ENCODE measurements at regions not wholly inside any gene's neighbourhood (a gene's known extent, or its start where the extent isn't known, plus 50 kb on each side); places are given as distances from the start of the nearest gene placed in this dataset.

DNA sequence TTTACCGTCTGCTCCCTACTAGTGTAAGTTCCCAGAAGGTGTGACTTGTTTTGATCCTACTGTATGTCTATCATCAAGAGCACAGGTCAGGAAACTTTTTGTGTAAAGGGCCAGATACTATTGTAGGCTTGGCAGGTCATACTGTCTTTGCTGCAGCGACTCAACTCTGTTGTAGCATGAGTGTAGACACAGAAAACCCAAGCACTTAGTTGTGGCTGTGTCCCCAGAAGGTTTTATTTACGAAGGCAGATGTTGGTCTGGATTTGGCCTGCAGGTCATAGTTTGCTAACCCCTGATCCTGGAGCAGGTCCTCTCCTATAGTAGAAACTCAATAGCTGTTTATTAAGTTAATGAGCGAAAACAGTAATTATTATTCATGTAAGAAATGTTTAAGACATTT is 365.9 kb upstream of the B3GALT2 start:
- intact Hi-C loops (cut with DNase I), result no loop called here
- no peak for DNase-seq (ENCODE audit: low spot score)

GRCh38 chr1:193549081-193549480 is 362.7 kb upstream of the B3GALT2 start:
- DNase-seq (ENCODE audit: low spot score), result no peak
- intact Hi-C loops (cut with DNase I), result loop anchor here (10.0 kb wide), 1 partner anchor 134 kb away; no protein-coding TSS in a partner anchor

- DNase-seq (ENCODE audit: low spot score), result no peak
- intact Hi-C loops (cut with DNase I), result loop anchor here (10.0 kb wide), 1 partner anchor 130 kb away; no protein-coding TSS in a partner anchor
Observed at GRCh38 chr1:193545171-193545570, 358.8 kb upstream of the B3GALT2 start.

DNA sequence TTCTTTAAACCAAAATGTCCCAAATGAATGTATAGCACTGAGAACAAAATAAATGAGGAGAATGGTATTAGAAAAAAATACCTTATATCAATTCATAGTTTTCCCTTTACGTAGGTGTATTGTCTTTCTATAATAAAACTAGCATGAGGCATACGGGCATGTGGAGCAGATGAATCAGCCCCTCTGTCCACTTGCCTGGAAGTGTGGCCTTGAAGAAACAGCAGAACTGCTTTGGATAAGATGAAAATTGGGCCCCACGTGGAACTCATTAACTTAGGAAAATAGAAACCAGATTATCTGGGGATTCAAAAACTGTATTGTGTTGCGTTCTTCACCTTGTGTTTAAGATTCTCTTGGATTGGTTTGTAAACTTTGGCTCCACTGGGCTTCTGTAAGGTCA is 356.8 kb upstream of the B3GALT2 start:
- DNase-seq (ENCODE audit: low spot score), result no peak
- intact Hi-C loops (cut with DNase I), result loop anchor here (10.0 kb wide), 1 partner anchor 128 kb away; no protein-coding TSS in a partner anchor

GRCh38 chr1:193542690-193543089 is 356.3 kb upstream of the B3GALT2 start:
- intact Hi-C loops (cut with DNase I), result loop anchor here (10.0 kb wide), 1 partner anchor 128 kb away; no protein-coding TSS in a partner anchor
- DNase-seq (ENCODE audit: low spot score), result no peak

DNA sequence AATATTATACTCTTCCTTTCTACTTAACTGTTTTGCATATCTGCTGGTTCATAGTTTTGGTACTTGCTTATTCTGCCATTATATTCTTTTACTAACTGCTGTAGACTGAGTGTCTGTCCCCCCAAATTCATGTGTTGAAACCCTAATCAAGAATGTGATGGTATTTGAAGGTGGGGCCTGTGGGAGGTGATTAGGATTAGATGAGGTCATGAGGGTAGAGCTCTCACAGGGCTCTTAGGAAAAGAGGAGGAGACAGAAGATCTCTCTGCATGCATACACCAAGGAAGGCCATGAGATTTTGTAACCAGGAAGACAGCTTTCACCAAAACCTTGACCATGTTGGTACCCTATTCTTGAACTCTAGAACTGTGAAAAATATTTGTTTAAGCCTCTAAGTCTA is 354.1 kb upstream of the B3GALT2 start:
- DNase-seq (ENCODE audit: low spot score), result no peak
- intact Hi-C loops (cut with DNase I), result loop anchor here (10.0 kb wide), 1 partner anchor 126 kb away; no protein-coding TSS in a partner anchor

DNA sequence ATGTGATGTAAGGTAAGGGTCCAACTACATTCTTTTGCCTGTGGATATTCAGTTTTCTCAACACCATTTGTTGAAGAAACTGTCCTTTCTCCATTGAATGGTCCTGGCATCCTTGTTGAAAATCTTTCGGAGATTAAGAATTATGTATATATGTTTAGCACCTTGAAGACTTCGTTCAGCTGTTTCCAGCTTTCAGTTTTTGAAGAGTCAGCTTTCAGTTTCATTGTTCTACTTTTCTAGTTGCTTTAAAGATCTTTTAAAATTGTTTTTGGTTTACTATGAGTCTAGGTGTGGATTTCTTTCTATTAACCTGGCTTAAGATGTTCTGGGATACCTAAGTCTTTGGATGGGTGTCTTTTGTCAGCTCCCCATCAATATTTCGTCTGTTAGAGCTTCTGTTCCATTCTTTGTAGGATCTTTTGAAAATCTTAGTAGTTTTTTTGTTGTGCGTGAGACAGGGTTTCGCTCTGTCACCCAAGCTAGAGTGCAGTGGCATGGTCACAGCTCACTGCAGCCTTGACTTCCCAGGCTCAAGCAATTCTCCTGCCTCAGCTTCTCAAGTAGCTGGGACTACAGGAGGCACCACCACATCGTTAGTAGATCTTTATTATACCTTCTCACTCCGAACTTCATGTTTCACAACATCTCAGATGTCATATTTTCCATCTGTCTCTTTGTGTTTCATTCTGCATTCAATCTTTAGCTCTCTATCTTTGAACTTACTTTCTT is 353.5 kb upstream of the B3GALT2 start:
- intact Hi-C loops (cut with DNase I), result loop anchor here (10.0 kb wide), 1 partner anchor 125 kb away; no protein-coding TSS in a partner anchor
- no peak for DNase-seq (ENCODE audit: low spot score)

DNA sequence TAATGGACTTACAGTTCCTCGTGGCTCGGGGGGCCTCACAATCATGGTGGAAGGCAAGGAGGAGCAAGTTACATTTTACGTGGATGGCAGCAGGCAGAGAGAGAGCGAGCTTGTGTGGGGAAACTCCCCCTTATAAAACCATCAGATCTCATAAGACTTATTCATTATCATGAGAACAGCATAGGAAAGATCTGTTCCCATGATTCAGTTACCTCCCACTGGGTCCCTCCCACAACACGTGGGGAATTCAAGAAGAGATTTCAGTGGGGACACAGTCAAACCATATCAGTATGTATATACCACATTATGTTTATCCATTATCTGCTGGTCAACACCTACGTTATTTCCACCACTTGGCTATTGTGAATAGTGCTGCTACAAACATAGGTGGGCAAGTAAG is 352.3 kb upstream of the B3GALT2 start:
- no peak for DNase-seq (ENCODE audit: low spot score)
- intact Hi-C loops (cut with DNase I), result no loop called here

DNA sequence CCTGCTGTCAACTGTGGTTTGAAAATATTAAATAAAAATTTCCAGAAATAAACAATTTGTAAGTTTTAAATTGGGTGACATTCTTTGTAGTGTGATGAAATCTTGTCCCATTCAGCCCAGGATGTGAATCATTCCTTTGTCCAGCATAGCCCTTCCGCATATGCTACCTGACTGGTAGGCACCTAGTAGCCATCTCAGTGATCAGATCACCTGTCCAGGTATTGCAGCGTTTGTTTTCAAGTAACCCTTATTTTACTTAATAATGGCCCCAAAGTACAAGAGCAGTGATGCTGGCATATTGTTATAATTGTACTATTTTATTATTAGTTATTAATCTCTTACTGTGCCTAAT is 351.6 kb upstream of the B3GALT2 start:
- intact Hi-C loops (cut with DNase I), result no loop called here
- no peak for DNase-seq (ENCODE audit: low spot score)

DNA sequence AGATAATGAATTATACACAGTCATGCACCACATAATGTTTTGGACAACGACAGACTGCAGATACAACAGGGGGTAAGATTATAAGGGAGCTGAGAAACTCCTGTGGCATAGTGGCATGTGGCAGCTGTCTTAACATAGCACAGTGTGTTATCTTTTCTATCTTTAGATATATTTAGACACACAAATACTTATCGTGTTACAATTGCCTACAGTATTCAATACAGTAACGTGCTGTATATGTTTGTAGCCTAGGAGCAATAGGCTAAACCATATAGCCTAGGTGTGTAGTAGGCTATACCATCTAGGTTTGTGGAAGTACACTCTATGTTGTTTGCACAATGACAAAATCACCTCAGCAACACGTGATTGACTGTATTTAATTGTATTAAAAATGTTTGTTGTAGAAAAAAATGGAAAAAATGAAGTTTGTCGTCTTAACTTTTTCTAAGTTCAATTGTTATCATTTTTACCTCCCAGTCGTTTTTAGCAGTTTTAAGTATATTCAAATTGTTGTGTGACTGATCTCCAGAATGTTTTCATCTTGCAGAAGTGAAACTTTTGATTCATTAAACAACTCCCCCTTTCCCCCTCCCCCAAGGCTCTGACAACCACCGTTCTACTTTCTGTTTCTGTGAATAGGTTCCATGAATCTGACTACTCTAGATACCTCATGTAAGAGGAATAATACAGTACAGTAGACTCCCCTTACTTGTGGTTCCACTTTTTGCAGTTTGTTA is 351.0 kb upstream of the B3GALT2 start:
- no peak for DNase-seq (ENCODE audit: low spot score)
- intact Hi-C loops (cut with DNase I), result no loop called here

DNA sequence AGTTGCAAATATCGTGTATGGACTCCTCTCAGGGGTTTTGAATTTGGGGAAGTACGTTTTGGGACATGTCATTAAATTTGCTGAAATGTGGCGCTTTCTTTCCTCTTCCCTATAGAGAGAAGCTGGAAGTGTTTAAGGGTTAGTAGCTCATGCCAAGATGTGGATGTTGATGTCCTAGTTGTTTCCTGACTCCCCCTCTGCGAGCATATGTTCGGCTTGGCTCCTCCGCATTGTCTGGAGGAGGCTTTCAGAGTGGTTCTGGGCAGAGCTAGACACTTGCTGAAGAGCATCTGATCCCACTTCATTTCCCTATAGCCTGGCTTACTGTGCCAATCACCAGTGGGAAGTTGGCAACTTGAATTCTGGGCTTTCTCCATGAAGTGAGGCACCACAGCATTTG is 347.4 kb upstream of the B3GALT2 start:
- intact Hi-C loops (cut with DNase I), result no loop called here
- DNase-seq (ENCODE audit: low spot score), result no peak

- intact Hi-C loops (cut with DNase I), result no loop called here
- DNase-seq (ENCODE audit: low spot score), result no peak
Observed at GRCh38 chr1:193525917-193526710, 339.7 kb upstream of the B3GALT2 start.

GRCh38 chr1:193525411-193525810 is 339.0 kb upstream of the B3GALT2 start:
- intact Hi-C loops (cut with DNase I), result no loop called here

GRCh38 chr1:193524616-193525015 is 338.2 kb upstream of the B3GALT2 start:
- intact Hi-C loops (cut with DNase I), result no loop called here
- no peak for DNase-seq (ENCODE audit: low spot score)

More at GRCh38 chr1:193525411-193525810, 339.0 kb upstream of the B3GALT2 start:
- DNase-seq (ENCODE audit: low spot score), result no peak

GRCh38 chr1:193524021-193524420 is 337.6 kb upstream of the B3GALT2 start:
- intact Hi-C loops (cut with DNase I), result no loop called here
- DNase-seq (ENCODE audit: low spot score), result no peak

GRCh38 chr1:193520472-193520871 is 334.1 kb upstream of the B3GALT2 start:
- intact Hi-C loops (cut with DNase I), result no loop called here
- no peak for DNase-seq (ENCODE audit: low spot score)

GRCh38 chr1:193519922-193520321 is 333.5 kb upstream of the B3GALT2 start:
- no peak for DNase-seq (ENCODE audit: low spot score)
- intact Hi-C loops (cut with DNase I), result no loop called here

- intact Hi-C loops (cut with DNase I), result no loop called here
- DNase-seq (ENCODE audit: low spot score), result no peak
Observed at GRCh38 chr1:193516755-193517388, 330.5 kb upstream of the B3GALT2 start.

DNA sequence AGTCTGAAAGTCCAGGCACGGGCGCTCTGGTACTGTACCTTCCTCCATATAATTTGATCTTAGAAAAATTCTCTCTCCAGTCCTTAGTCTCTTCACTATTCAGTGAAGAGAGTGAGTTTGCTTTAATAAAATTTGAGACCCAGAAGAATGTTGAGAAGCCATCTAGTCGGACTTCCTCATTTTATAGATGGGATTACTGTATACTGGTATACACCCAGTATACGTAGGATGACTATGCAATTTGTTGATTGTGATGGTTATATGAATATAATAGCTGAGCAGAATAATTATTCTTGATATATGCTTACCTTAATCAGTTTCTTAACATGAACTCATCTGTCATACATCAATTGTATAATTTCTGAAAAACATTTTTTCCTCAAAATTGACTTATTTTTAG is 328.0 kb upstream of the B3GALT2 start:
- DNase-seq (ENCODE audit: low spot score), result no peak
- intact Hi-C loops (cut with DNase I), result no loop called here

GRCh38 chr1:193513032-193513431 is 326.6 kb upstream of the B3GALT2 start:
- no peak for DNase-seq (ENCODE audit: low spot score)
- intact Hi-C loops (cut with DNase I), result no loop called here
